ENCODE measurements at regions not wholly inside any gene's neighbourhood (a gene's known extent, or its start where the extent isn't known, plus 50 kb on each side); places are given as distances from the start of the nearest gene placed in this dataset.

GRCh38 chr16:80463326-80463725 is 77.5 kb upstream of the DYNLRB2 start:
- intact Hi-C loops (cut with micrococcal nuclease) = no loop called here
- H3K9me3 ChIP-seq (ENCODE audit: control insufficient read depth, insufficient read depth, low read length) = no peaks in the 10 kb centered on the region
- no peak overlapping the region for H3K4me3 ChIP-seq (ENCODE audit: low read length)
- peaks cover 0 to 5% of the 10 kb centered on the region in 2 donors for H3K4me1 Mint-ChIP-seq
- ATAC-seq (no peak), DNase-seq (no peak)
- H3K4me3 Mint-ChIP-seq = no peak overlapping the region
- H3K27ac ChIP-seq (ENCODE audit: low read length) = no peak overlapping the region
- peaks cover 4% of the 10 kb centered on the region for H3K4me1 ChIP-seq (ENCODE audit: control insufficient read depth, insufficient read depth, low read length)
- 100% methylated on average over 2 of the region's 2 CpGs for WGBS (ENCODE audit: insufficient coverage)
- no peaks in the 10 kb centered on the region for H3K9me3 Mint-ChIP-seq
- no peaks in the 10 kb centered on the region for H3K36me3 Mint-ChIP-seq
- H3K27me3 ChIP-seq (ENCODE audit: control insufficient read depth, insufficient read depth, low read length) = no peaks in the 10 kb centered on the region
- no peaks in the 10 kb centered on the region for H3K36me3 ChIP-seq (ENCODE audit: control insufficient read depth, insufficient read depth, low read length)
- peaks cover 2 to 13% of the 10 kb centered on the region in 2 donors for H3K27me3 Mint-ChIP-seq (ENCODE audit: low read depth in 2 of 2)
- H3K27ac Mint-ChIP-seq = no peak overlapping the region
- TF ChIP-seq, protein P1, sequence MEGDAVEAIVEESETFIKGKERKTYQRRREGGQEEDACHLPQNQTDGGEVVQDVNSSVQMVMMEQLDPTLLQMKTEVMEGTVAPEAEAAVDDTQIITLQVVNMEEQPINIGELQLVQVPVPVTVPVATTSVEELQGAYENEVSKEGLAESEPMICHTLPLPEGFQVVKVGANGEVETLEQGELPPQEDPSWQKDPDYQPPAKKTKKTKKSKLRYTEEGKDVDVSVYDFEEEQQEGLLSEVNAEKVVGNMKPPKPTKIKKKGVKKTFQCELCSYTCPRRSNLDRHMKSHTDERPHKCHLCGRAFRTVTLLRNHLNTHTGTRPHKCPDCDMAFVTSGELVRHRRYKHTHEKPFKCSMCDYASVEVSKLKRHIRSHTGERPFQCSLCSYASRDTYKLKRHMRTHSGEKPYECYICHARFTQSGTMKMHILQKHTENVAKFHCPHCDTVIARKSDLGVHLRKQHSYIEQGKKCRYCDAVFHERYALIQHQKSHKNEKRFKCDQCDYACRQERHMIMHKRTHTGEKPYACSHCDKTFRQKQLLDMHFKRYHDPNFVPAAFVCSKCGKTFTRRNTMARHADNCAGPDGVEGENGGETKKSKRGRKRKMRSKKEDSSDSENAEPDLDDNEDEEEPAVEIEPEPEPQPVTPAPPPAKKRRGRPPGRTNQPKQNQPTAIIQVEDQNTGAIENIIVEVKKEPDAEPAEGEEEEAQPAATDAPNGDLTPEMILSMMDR (IDR thresholded peaks at IDR 0.05) = no peak

GRCh38 chr16:80462917-80463316 is 77.9 kb upstream of the DYNLRB2 start:
- no peaks in the 10 kb centered on the region for H3K9me3 ChIP-seq (ENCODE audit: control insufficient read depth, insufficient read depth, low read length)
- DNase-seq (no peak), ATAC-seq (no peak)
- TF ChIP-seq, protein P1 (IDR thresholded peaks at IDR 0.05) = no peak
- peaks cover 4% of the 10 kb centered on the region for H3K4me1 ChIP-seq (ENCODE audit: control insufficient read depth, insufficient read depth, low read length)
- Mint-ChIP-seq H3K9me3 (no peaks in the 10 kb centered on the region), H3K4me1 (peaks cover 0 to 5% of the 10 kb centered on the region in 2 donors), H3K4me3 (no peak overlapping the region), H3K36me3 (no peaks in the 10 kb centered on the region), H3K27ac (no peak overlapping the region), H3K27me3 (ENCODE audit: low read depth in 2 of 2) (peaks cover 0 to 13% of the 10 kb centered on the region in 2 donors)
- H3K27me3 ChIP-seq (ENCODE audit: control insufficient read depth, insufficient read depth, low read length) = no peaks in the 10 kb centered on the region
- 91% methylated on average over 7 of the region's 7 CpGs for WGBS (ENCODE audit: insufficient coverage)
- intact Hi-C loops (cut with micrococcal nuclease) = no loop called here
- no peaks in the 10 kb centered on the region for H3K36me3 ChIP-seq (ENCODE audit: control insufficient read depth, insufficient read depth, low read length)
- H3K4me3 ChIP-seq (ENCODE audit: low read length) = no peak overlapping the region
- no peak overlapping the region for H3K27ac ChIP-seq (ENCODE audit: low read length)

DNA sequence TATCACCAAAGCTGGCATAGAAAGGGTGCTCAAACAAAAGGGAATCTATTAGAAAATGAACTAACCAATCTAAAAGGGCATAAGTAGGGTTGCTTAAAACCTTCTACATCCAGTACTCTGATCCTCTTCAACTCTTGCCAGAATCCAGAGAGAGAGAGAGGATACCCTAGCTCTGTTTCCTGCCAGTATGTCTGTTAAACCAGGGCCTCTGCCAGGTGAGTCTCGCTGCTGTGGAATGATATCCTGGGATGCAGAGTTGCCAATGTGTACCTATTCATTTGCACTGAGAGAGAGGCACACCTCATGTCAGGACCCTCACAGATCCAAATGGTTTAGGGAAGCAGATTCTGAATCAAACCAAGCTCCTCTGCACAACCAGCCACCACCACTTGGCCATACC is 79.8 kb upstream of the DYNLRB2 start:
- H3K9me3 Mint-ChIP-seq = no peaks in the 10 kb centered on the region
- Histone ChIP-seq H3K27ac (ENCODE audit: low read length) (no peak overlapping the region), H3K27me3 (ENCODE audit: control insufficient read depth, insufficient read depth, low read length) (no peaks in the 10 kb centered on the region), H3K36me3 (ENCODE audit: control insufficient read depth, insufficient read depth, low read length) (no peaks in the 10 kb centered on the region), H3K9me3 (ENCODE audit: control insufficient read depth, insufficient read depth, low read length) (no peaks in the 10 kb centered on the region), H3K4me1 (ENCODE audit: control insufficient read depth, insufficient read depth, low read length) (no peaks in the 10 kb centered on the region), H3K4me3 (ENCODE audit: low read length) (no peak overlapping the region)
- no peaks in the 10 kb centered on the region for H3K4me1 Mint-ChIP-seq
- TF ChIP-seq, protein P1 (IDR thresholded peaks at IDR 0.05) = no peak
- 33% methylated on average over 1 of the region's 1 CpG for WGBS (ENCODE audit: insufficient coverage)
- H3K4me3 Mint-ChIP-seq = no peak overlapping the region
- H3K27ac Mint-ChIP-seq = no peak overlapping the region
- no peaks in the 10 kb centered on the region for H3K36me3 Mint-ChIP-seq
- peaks cover 4 to 13% of the 10 kb centered on the region in 2 donors for H3K27me3 Mint-ChIP-seq (ENCODE audit: low read depth in 2 of 2)
- DNase-seq (no peak), ATAC-seq (no peak)
- intact Hi-C loops (cut with micrococcal nuclease) = no loop called here

DNA sequence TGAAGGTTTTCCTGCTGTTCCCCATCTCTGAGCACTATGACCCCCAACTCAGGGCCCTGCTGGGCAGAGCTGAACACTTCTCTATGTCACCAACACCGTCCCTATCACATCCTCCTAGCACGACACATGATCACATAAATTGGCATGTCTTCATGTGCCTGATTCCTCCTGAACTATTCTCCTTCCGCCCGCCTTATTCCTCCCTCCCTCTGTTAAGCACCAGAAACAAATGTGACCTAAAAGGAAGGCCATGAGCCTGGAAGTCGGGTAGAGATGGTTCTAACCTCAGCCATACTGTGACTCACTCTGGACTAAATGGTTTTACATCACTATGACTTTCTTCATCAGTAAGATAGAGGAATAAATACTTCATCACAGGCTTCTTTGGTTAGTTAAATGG is 80.8 kb upstream of the DYNLRB2 start:
- H3K4me3 Mint-ChIP-seq = no peak overlapping the region
- Histone ChIP-seq H3K4me3 (ENCODE audit: low read length) (no peak overlapping the region), H3K4me1 (ENCODE audit: control insufficient read depth, insufficient read depth, low read length) (no peaks in the 10 kb centered on the region), H3K36me3 (ENCODE audit: control insufficient read depth, insufficient read depth, low read length) (no peaks in the 10 kb centered on the region), H3K27ac (ENCODE audit: low read length) (no peak overlapping the region), H3K9me3 (ENCODE audit: control insufficient read depth, insufficient read depth, low read length) (no peaks in the 10 kb centered on the region), H3K27me3 (ENCODE audit: control insufficient read depth, insufficient read depth, low read length) (peaks cover 2% of the 10 kb centered on the region)
- H3K36me3 Mint-ChIP-seq = no peaks in the 10 kb centered on the region
- H3K27me3 Mint-ChIP-seq (ENCODE audit: low read depth in 2 of 2) = peaks cover 5 to 13% of the 10 kb centered on the region in 2 donors
- DNase-seq (no peak), ATAC-seq (no peak)
- TF ChIP-seq, protein P1 (IDR thresholded peaks at IDR 0.05) = no peak
- WGBS (ENCODE audit: insufficient coverage) = 88% methylated on average over 4 of the region's 5 CpGs
- H3K27ac Mint-ChIP-seq = no peak overlapping the region
- intact Hi-C loops (cut with micrococcal nuclease) = no loop called here
- H3K4me1 Mint-ChIP-seq = no peaks in the 10 kb centered on the region
- H3K9me3 Mint-ChIP-seq = no peaks in the 10 kb centered on the region
